Glutamatergic neuron (in vitro differentiated cells): ENCODE measurements at regions not wholly inside any gene's neighbourhood (a gene's known extent, or its start where the extent isn't known, plus 50 kb on each side); places are given as distances from the start of the nearest gene placed in this dataset.

ENCODE experiments used
- DNase-seq: peaks from one replicate; pipeline ENCODE4 v3.0.0; 2022
- H3K27ac Mint-ChIP-seq: one replicate; pipeline ENCODE4 v1.8.0; 2020; ENCODE audit warnings: mild to moderate bottlenecking, mixed read lengths, inconsistent platforms; ENCODE audit not compliant: unreplicated experiment
- H3K27me3 Mint-ChIP-seq: one replicate; pipeline ENCODE4 v1.8.0; 2020; ENCODE audit warnings: mild to moderate bottlenecking, moderate library complexity, mixed read lengths, inconsistent platforms; ENCODE audit not compliant: unreplicated experiment
- H3K36me3 Mint-ChIP-seq: one replicate; pipeline ENCODE4 v1.8.0; 2020; ENCODE audit warnings: mild to moderate bottlenecking, mixed read lengths, inconsistent platforms; ENCODE audit not compliant: unreplicated experiment
- H3K4me1 Mint-ChIP-seq: one replicate; pipeline ENCODE4 v1.8.0; 2020; ENCODE audit warnings: mild to moderate bottlenecking, low read depth, mixed read lengths, inconsistent platforms; ENCODE audit not compliant: unreplicated experiment
- H3K4me3 Mint-ChIP-seq: one replicate; pipeline ENCODE4 v1.8.0; 2020; ENCODE audit warnings: mild to moderate bottlenecking, mixed read lengths, inconsistent platforms; ENCODE audit not compliant: unreplicated experiment
- H3K9me3 Mint-ChIP-seq: one replicate; pipeline ENCODE4 v1.8.0; 2020; ENCODE audit warnings: mild to moderate bottlenecking, moderate library complexity, mixed read lengths, inconsistent platforms; ENCODE audit not compliant: unreplicated experiment
- TF ChIP-seq, protein P1 (sequence below): fragments of 200-600 bp; sonication (generic); IDR thresholded peaks from one replicate; pipeline ENCODE4 v1.5.0; 2021; ENCODE audit not compliant: partially characterized antibody, unreplicated experiment

DNA sequence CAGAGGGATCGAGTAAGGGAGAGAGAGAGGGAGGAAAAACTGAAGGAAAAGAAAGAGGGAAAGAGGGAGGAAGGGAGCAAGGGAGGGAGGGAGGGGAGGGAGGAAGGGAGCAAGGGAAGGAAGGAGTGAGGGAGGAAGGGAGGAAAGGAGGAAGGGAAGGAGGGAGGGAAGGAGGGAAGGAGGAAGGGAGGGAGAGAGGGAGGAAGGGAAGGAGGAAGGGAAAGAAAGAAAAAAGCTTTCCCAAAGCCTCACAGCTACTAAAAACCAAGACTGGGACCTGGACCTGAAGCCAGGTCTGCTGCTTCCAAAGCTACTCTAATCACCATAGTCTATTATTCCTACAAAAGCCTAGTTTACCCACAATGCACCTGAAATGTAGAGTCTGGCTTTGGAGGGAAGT is 259.8 kb upstream of the WWC1 start:
- no peak overlapping the region for H3K27ac Mint-ChIP-seq
- H3K27me3 Mint-ChIP-seq: no peaks in the 10 kb centered on the region
- H3K9me3 Mint-ChIP-seq: peaks cover 4% of the 10 kb centered on the region
- no peak for DNase-seq
- TF ChIP-seq, protein P1, sequence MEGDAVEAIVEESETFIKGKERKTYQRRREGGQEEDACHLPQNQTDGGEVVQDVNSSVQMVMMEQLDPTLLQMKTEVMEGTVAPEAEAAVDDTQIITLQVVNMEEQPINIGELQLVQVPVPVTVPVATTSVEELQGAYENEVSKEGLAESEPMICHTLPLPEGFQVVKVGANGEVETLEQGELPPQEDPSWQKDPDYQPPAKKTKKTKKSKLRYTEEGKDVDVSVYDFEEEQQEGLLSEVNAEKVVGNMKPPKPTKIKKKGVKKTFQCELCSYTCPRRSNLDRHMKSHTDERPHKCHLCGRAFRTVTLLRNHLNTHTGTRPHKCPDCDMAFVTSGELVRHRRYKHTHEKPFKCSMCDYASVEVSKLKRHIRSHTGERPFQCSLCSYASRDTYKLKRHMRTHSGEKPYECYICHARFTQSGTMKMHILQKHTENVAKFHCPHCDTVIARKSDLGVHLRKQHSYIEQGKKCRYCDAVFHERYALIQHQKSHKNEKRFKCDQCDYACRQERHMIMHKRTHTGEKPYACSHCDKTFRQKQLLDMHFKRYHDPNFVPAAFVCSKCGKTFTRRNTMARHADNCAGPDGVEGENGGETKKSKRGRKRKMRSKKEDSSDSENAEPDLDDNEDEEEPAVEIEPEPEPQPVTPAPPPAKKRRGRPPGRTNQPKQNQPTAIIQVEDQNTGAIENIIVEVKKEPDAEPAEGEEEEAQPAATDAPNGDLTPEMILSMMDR: no peak
- no peaks in the 10 kb centered on the region for H3K36me3 Mint-ChIP-seq
- no peak overlapping the region for H3K4me3 Mint-ChIP-seq
- H3K4me1 Mint-ChIP-seq: no peaks in the 10 kb centered on the region

DNA sequence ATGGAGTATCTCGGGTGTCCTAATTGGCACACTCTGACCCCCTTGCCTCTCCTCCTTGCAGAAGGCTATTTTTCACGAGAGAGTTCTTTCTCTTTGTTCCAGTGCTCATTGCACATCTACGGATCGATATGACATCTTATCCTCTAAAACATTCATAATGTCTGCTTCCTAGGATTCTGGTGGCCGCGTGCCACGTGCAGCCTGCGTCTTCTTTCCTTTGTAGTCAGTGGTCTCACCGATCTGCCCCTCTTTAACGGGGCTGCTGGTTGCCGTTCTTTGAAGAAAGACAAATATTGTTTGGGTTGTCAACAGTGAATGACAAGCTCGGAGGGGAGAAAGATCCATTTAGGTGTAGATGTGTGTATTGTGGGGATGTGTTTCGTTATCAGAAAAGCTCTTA is 252.4 kb upstream of the WWC1 start:
- no peaks in the 10 kb centered on the region for H3K9me3 Mint-ChIP-seq
- H3K27me3 Mint-ChIP-seq: no peaks in the 10 kb centered on the region
- DNase-seq: no peak
- no peak overlapping the region for H3K4me3 Mint-ChIP-seq
- no peaks in the 10 kb centered on the region for H3K36me3 Mint-ChIP-seq
- TF ChIP-seq, protein P1: no peak
- H3K27ac Mint-ChIP-seq: no peak overlapping the region
- H3K4me1 Mint-ChIP-seq: peaks cover 10% of the 10 kb centered on the region

DNA sequence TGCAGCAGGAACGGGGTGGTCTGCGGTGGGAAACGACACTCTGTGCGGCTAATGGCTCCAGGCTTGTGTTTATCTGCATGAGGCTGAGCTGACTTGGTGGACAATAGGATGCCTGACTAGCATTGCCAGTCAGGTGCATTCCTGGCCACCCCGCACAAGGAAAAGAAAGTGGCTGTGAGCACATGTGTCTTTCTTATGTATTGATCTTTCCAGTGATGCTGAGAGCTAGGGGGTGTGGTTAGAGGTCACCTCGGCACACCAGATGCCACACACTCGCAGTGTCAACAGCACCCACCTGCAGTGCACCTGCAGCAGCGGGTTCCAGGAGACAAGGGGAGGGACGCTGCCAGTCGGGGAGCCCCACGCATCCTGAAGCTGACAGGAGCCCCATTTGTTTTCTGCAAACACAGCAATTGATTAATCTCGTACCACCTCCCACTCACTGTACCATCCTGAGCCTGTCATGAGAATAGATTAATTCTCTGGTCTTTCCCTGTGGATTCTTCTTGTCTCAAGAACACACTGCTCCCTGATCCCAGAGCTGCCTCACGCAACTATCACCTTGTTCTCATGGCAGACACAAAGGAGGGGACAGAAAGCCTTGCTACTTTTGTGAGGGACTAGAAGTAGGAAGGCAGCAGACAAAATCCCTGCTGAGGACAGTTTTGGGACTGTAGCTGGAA is 251.7 kb upstream of the WWC1 start:
- no peak overlapping the region for H3K27ac Mint-ChIP-seq
- H3K9me3 Mint-ChIP-seq: no peaks in the 10 kb centered on the region
- no peaks in the 10 kb centered on the region for H3K27me3 Mint-ChIP-seq
- peaks cover 10% of the 10 kb centered on the region for H3K4me1 Mint-ChIP-seq
- TF ChIP-seq, protein P1: no peak
- no peak for DNase-seq
- H3K4me3 Mint-ChIP-seq: no peak overlapping the region
- no peaks in the 10 kb centered on the region for H3K36me3 Mint-ChIP-seq

DNA sequence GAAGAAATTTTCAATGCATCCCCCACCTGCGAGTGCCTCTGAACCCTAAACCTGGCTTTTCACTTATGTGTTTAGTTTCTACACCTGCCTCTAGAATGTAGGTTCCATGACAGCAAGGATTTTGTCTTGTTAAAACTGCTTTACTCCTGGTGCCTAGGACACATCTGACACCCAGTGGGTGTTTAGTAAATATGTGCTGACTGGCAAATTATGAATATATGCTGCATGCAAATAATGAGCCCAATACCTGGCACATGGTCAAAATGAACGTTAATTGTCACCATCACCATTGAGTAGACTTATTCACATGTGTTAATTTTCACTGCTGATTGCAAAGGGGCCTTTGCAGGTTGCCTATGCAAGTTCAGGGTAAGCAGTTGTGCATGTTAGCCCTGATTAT is 249.9 kb upstream of the WWC1 start:
- Mint-ChIP-seq H3K4me1 (peaks cover 10% of the 10 kb centered on the region), H3K27ac (no peak overlapping the region), H3K27me3 (no peaks in the 10 kb centered on the region), H3K4me3 (no peak overlapping the region), H3K36me3 (no peaks in the 10 kb centered on the region), H3K9me3 (peaks cover 3% of the 10 kb centered on the region)
- TF ChIP-seq, protein P1: no peak
- no peak for DNase-seq

DNA sequence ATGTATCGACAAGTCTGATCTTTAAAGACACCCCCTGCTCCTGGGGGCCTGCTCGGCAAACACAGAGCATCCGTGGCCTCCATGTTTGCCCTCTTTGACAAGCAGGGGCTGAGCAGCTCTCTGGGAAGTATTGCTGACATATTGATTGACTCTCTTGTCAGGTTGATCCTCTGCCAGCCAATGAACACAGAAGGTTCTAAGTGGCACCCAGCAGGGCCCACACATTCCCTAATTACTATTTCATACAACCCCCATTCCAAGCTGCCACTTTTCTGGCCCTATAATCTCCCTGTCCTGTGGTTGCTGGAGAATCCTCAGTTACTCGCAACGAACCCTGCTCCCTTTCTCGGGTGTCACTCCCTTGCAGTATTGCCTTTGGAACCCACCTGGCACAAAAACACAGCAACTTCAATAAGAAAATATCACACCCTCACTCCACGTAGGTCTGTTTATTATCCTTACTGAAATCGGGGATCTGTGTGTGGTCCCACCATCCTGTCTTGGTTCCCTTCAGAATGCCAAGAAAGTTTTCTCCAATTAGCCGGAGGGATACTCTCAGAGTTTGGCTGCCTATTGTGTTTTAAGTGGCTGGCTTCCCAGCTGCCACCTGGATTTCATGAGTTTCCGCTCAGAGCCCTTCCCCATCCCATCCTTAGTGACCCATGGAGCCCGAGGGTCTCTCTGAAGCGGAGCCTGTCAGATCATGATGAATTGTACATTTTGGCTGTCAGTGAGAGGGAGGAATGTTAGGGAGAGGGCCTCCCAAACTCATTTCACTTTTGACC is 249.0 kb upstream of the WWC1 start:
- no peak for DNase-seq
- no peaks in the 10 kb centered on the region for H3K36me3 Mint-ChIP-seq
- H3K27me3 Mint-ChIP-seq: no peaks in the 10 kb centered on the region
- peaks cover 14% of the 10 kb centered on the region for H3K4me1 Mint-ChIP-seq
- H3K4me3 Mint-ChIP-seq: no peak overlapping the region
- peaks cover 3% of the 10 kb centered on the region for H3K9me3 Mint-ChIP-seq
- TF ChIP-seq, protein P1: no peak
- no peak overlapping the region for H3K27ac Mint-ChIP-seq
